Hepatocyte (in vitro differentiated cells): ENCODE measurements at regions not wholly inside any gene's neighbourhood (a gene's known extent, or its start where the extent isn't known, plus 50 kb on each side); places are given as distances from the start of the nearest gene placed in this dataset.

Source experiments
- DNase-seq: peaks from one replicate; pipeline ENCODE4 v3.0.0-alpha.2; 2016; ENCODE audit warnings: low spot score
- H2AFZ ChIP-seq: fragments of 200-600 bp; sonication (generic); 2 replicates; pipeline ENCODE4 v1.6.0; 2016; ENCODE audit warnings: antibody characterized with exemption, mild to moderate bottlenecking
- H3K27ac ChIP-seq: fragments of 200-600 bp; sonication (generic); 2 replicates; pipeline ENCODE4 v1.5.1; 2016; ENCODE audit warnings: mild to moderate bottlenecking
- H3K27me3 ChIP-seq: fragments of 200-600 bp; sonication (generic); 2 replicates; pipeline ENCODE4 v1.6.1; 2016
- H3K36me3 ChIP-seq: fragments of 200-600 bp; sonication (generic); replicated peaks from 2 replicates; pipeline ENCODE4 v1.5.1; 2016; ENCODE audit warnings: low read depth; ENCODE audit not compliant: insufficient read depth
- H3K4me1 ChIP-seq: fragments of 200-600 bp; sonication (generic); 2 replicates; pipeline ENCODE4 v1.5.1; 2016; ENCODE audit warnings: mild to moderate bottlenecking, moderate library complexity; ENCODE audit not compliant: insufficient read depth
- H3K4me2 ChIP-seq: fragments of 200-600 bp; sonication (generic); 2 replicates; pipeline ENCODE4 v1.6.0; 2016
- H3K4me3 ChIP-seq: fragments of 200-600 bp; sonication (generic); 2 replicates; pipeline ENCODE4 v1.5.1; 2016; ENCODE audit warnings: mild to moderate bottlenecking
- H3K79me2 ChIP-seq: fragments of 200-600 bp; sonication (generic); 2 replicates; pipeline ENCODE4 v1.6.0; 2017; ENCODE audit warnings: mild to moderate bottlenecking
- H3K9me2 ChIP-seq: fragments of 200-600 bp; sonication (generic); replicated peaks from 2 replicates; pipeline ENCODE4 v1.6.0; 2017; ENCODE audit warnings: mild to moderate bottlenecking; ENCODE audit not compliant: insufficient read depth
- H3K9me3 ChIP-seq: fragments of 200-600 bp; sonication (generic); 2 replicates; pipeline ENCODE4 v1.5.1; 2016; ENCODE audit warnings: low read depth, mild to moderate bottlenecking
- H4K20me1 ChIP-seq: fragments of 200-600 bp; sonication (generic); 2 replicates; pipeline ENCODE4 v1.6.0; 2016; ENCODE audit warnings: mild to moderate bottlenecking; ENCODE audit not compliant: insufficient read depth, poor library complexity, severe bottlenecking
- EZH2 ChIP-seq: fragments of 200-600 bp; sonication (generic); IDR thresholded peaks from 2 replicates; pipeline ENCODE4 v1.6.1; 2016; ENCODE audit warnings: antibody characterized with exemption, mild to moderate bottlenecking, borderline replicate concordance
- EZH2phosphoT487 ChIP-seq: fragments of 200-600 bp; sonication (generic); IDR thresholded peaks from one replicate; pipeline ENCODE4 v1.6.1; 2018; ENCODE audit warnings: antibody characterized with exemption, mild to moderate bottlenecking, low read depth, moderate library complexity; ENCODE audit not compliant: unreplicated experiment, severe bottlenecking
- WGBS: methylation state at CpG from one replicate; pipeline ENCODE4 v1.1.6; 2016; ENCODE audit warnings: low lambda C conversion rate; ENCODE audit errors: missing lambda C conversion rate; 5-methylcytosine and 5-hydroxymethylcytosine counted together
- TF ChIP-seq, protein P1 (sequence below): fragments of 200-600 bp; sonication (generic); IDR thresholded peaks from 2 replicates; pipeline ENCODE4 v1.5.1; 2016; ENCODE audit warnings: antibody characterized with exemption, mild to moderate bottlenecking; ENCODE audit not compliant: poor library complexity

DNA sequence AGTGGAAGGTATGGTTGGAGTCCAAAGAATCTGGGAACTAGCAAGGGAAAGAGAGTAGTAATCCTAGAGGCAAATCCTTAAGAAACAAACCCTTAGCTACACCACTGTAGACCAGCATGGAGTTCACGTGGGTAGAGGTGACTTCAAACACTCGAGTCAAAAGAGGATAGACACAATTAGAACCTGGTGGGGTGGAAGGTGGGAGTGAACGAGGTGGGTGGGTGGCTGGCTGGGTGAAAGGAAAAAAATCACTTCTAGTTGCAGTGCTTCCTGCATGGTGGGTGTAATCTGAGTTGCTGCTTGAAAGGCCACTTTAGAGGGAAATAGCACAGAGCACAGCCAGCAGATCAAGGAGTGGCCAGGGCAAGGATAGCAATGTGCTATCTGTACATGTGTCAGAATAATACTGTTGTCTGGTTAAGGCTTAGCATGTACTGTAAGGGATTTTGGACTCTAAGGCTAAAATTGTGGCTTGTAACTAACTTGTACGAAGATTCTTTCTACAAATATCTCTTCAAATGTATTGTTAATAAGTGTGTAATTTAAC lies 356.2 kb downstream of the GRIA2 start:
- Histone ChIP-seq H3K27me3 (no peaks in the 10 kb centered on the region), H3K4me2 (no peak overlapping the region), H3K27ac (no peak overlapping the region), H3K4me3 (no peak overlapping the region), H3K9me3 (no peaks in the 10 kb centered on the region), H2AFZ (no peak overlapping the region), H3K9me2 (no peaks in the 10 kb centered on the region), H4K20me1 (no peaks in the 10 kb centered on the region), H3K79me2 (no peaks in the 10 kb centered on the region), H3K36me3 (no peaks in the 10 kb centered on the region), H3K4me1 (no peaks in the 10 kb centered on the region)
- DNase-seq = no peak
- TF ChIP-seq, protein P1, sequence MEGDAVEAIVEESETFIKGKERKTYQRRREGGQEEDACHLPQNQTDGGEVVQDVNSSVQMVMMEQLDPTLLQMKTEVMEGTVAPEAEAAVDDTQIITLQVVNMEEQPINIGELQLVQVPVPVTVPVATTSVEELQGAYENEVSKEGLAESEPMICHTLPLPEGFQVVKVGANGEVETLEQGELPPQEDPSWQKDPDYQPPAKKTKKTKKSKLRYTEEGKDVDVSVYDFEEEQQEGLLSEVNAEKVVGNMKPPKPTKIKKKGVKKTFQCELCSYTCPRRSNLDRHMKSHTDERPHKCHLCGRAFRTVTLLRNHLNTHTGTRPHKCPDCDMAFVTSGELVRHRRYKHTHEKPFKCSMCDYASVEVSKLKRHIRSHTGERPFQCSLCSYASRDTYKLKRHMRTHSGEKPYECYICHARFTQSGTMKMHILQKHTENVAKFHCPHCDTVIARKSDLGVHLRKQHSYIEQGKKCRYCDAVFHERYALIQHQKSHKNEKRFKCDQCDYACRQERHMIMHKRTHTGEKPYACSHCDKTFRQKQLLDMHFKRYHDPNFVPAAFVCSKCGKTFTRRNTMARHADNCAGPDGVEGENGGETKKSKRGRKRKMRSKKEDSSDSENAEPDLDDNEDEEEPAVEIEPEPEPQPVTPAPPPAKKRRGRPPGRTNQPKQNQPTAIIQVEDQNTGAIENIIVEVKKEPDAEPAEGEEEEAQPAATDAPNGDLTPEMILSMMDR = no peak
- TF ChIP-seq EZH2phosphoT487 (no peak), EZH2 (no peak)
- 74% methylated on average over 4 of the region's 4 CpGs for WGBS

DNA sequence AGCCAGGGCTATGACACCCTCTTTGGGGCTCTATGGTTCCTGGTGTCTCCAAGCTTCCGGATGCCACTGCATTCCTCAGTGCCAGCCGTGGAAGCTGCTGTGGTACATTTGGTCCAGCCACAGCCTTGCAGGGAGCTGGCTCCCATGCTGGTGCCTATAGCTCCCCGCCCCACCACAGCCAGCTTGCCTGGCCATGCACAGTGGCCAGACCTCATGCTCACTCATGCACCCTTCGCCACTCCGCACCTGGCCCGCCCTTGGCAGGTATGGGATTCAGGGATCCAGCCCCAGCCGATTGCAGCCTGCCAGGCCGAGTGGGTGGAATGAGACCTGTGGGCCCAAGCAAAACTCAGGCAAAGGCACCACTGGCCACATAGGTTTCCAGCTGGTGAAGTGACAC lies 354.8 kb downstream of the GRIA2 start:
- Histone ChIP-seq H3K79me2 (no peaks in the 10 kb centered on the region), H3K9me3 (no peaks in the 10 kb centered on the region), H2AFZ (no peak overlapping the region), H3K9me2 (no peaks in the 10 kb centered on the region), H3K27ac (no peak overlapping the region), H3K4me2 (no peak overlapping the region), H3K4me1 (no peaks in the 10 kb centered on the region), H3K36me3 (no peaks in the 10 kb centered on the region), H3K4me3 (no peak overlapping the region), H4K20me1 (no peaks in the 10 kb centered on the region), H3K27me3 (no peaks in the 10 kb centered on the region)
- DNase-seq = no peak
- WGBS = 96% methylated on average over 8 of the region's 8 CpGs
- TF ChIP-seq EZH2 (no peak), EZH2phosphoT487 (no peak)
- TF ChIP-seq, protein P1 = no peak

DNA sequence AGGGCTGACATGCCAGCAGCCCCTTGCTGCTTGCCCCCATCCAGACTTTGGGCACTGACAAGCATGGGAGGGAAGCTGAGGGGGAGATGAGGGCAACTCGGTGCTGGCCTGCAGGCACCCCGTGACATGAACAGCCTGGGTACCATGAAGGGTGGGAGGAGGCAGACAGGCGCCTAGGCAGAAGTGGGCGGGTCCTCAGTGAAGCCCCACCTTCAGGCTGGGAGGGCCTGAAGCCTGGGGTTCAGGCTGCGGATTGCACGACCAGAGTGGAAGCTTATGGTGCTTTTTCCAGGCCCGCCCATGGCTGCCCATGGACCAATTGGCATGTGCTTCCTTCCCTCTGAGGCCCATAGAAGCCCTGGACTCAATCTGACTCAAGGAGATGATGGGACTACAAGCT lies 354.1 kb downstream of the GRIA2 start:
- no peak for TF ChIP-seq EZH2phosphoT487
- TF ChIP-seq EZH2 = no peak
- TF ChIP-seq, protein P1 = no peak

GRCh38 chr4:157572951-157573350 lies 352.4 kb downstream of the GRIA2 start:
- DNase-seq = no peak

More for the DNA sequence above, 354.1 kb downstream of the GRIA2 start:
- H3K27me3 ChIP-seq = no peaks in the 10 kb centered on the region
- H3K4me2 ChIP-seq = no peak overlapping the region
- no peak overlapping the region for H3K27ac ChIP-seq
- no peak for DNase-seq
- 93% methylated on average over 7 of the region's 7 CpGs for WGBS
- no peaks in the 10 kb centered on the region for H3K4me1 ChIP-seq
- no peaks in the 10 kb centered on the region for H3K9me3 ChIP-seq
- H3K9me2 ChIP-seq = no peaks in the 10 kb centered on the region
- no peaks in the 10 kb centered on the region for H4K20me1 ChIP-seq
- no peak overlapping the region for H2AFZ ChIP-seq
- H3K79me2 ChIP-seq = no peaks in the 10 kb centered on the region
- no peak overlapping the region for H3K4me3 ChIP-seq
- no peaks in the 10 kb centered on the region for H3K36me3 ChIP-seq

More at GRCh38 chr4:157572951-157573350, 352.4 kb downstream of the GRIA2 start:
- Histone ChIP-seq H3K4me1 (no peaks in the 10 kb centered on the region), H3K9me2 (no peaks in the 10 kb centered on the region), H3K9me3 (no peaks in the 10 kb centered on the region), H3K27me3 (no peaks in the 10 kb centered on the region), H3K4me3 (no peak overlapping the region), H3K36me3 (no peaks in the 10 kb centered on the region), H3K79me2 (no peaks in the 10 kb centered on the region), H2AFZ (no peak overlapping the region), H4K20me1 (no peaks in the 10 kb centered on the region), H3K4me2 (no peak overlapping the region), H3K27ac (no peak overlapping the region)
- 63% methylated on average over 3 of the region's 3 CpGs for WGBS
- TF ChIP-seq EZH2phosphoT487 = no peak
- TF ChIP-seq, protein P1 = no peak
- no peak for TF ChIP-seq EZH2
